ENCODE measurements at regions not wholly inside any gene's neighbourhood (a gene's known extent, or its start where the extent isn't known, plus 50 kb on each side); places are given as distances from the start of the nearest gene placed in this dataset.

- no peaks in the 10 kb centered on the region for H3K9me3 ChIP-seq (ENCODE audit: control insufficient read depth in 1 of 2, insufficient read depth in 1 of 2, low read depth in 1 of 2, low read length in 2 of 2)
- H3K4me2 ChIP-seq (ENCODE audit: low read length) = no peak overlapping the region
- no peak overlapping the region for H3K9ac ChIP-seq (ENCODE audit: low read length)
- no peaks in the 10 kb centered on the region for H3K27me3 ChIP-seq (ENCODE audit: insufficient read depth, low read length)
- RAD21 ChIA-PET (ENCODE audit: low non-redundant PET in 1 of 2, low total read pairs in 2 of 2, uncharacterized antibody in 2 of 2, unreplicated experiment in 2 of 2) = no interaction called here
- H4K20me1 ChIP-seq (ENCODE audit: insufficient read depth) = no peaks in the 10 kb centered on the region
- no peaks in the 10 kb centered on the region for H3K79me2 ChIP-seq (ENCODE audit: insufficient read depth, low read length)
- H2AFZ ChIP-seq (ENCODE audit: low read depth, low read length, poor library complexity, severe bottlenecking) = no peak overlapping the region
- CTCF ChIA-PET = no interaction called here
- H3K36me3 ChIP-seq (ENCODE audit: control insufficient read depth in 1 of 2, insufficient read depth in 2 of 2, low read length in 2 of 2) = no peaks in the 10 kb centered on the region
- no TSS peak for BruUV-seq (replicated peaks)
- DNase-seq (ENCODE audit: low read depth, low spot score) = no peak
- H3K27ac ChIP-seq (ENCODE audit: low read depth, low read length) = no peak overlapping the region
- no peak for TF ChIP-seq SRF (IDR thresholded peaks at IDR 0.05; ENCODE audit: low read depth)
- TF ChIP-seq CTCF (IDR thresholded peaks at IDR 0.05 in 2 of 3, conservative IDR thresholded peaks at IDR 0.05 in 1 of 3; ENCODE audit: borderline replicate concordance in 1 of 3, insufficient read depth in 1 of 3, low read depth in 2 of 3, low read length in 2 of 3) = no peak
- no peak for TF ChIP-seq EZH2 (IDR thresholded peaks at IDR 0.05)
- no peak for TF ChIP-seq EZH2phosphoT487 (IDR thresholded peaks at IDR 0.05; ENCODE audit: borderline replicate concordance)
- TF ChIP-seq TCF7L2 (IDR thresholded peaks at IDR 0.05; ENCODE audit: borderline replicate concordance, extremely low read depth, insufficient read depth, insufficient read length) = no peak
- no peak for TF ChIP-seq MAX (IDR thresholded peaks at IDR 0.05)
- no peak for TF ChIP-seq SIN3A (IDR thresholded peaks at IDR 0.05; ENCODE audit: low read depth)
- no peak for TF ChIP-seq ZFX (IDR thresholded peaks at IDR 0.05)
- no peak for TF ChIP-seq REST (IDR thresholded peaks at IDR 0.05; ENCODE audit: low read depth)
- no peak for ATAC-seq
- POLR2A ChIA-PET = interaction anchor here (1.7 kb wide), 1 partner anchor 66 kb away, joined by 5 read pairs; the partner anchor contains the start of gene GADD45A
- no peaks in the 10 kb centered on the region for H3K9me2 ChIP-seq (ENCODE audit: insufficient read depth)
- no peaks in the 10 kb centered on the region for H3K4me1 ChIP-seq (ENCODE audit: control insufficient read depth in 1 of 2, insufficient read depth in 2 of 2, low read length in 2 of 2)
- intact Hi-C loops (cut with micrococcal nuclease) = no loop called here
- H3K4me3 ChIP-seq (replicated peaks in 1 of 2; ENCODE audit: low read depth in 1 of 2, low read length in 2 of 2) = no peak overlapping the region
Observed at GRCh38 chr1:67618285-67619018, 66.5 kb upstream of the GADD45A start.
